ENCODE measurements at regions not wholly inside any gene's neighbourhood (a gene's known extent, or its start where the extent isn't known, plus 50 kb on each side); places are given as distances from the start of the nearest gene placed in this dataset.

DNA sequence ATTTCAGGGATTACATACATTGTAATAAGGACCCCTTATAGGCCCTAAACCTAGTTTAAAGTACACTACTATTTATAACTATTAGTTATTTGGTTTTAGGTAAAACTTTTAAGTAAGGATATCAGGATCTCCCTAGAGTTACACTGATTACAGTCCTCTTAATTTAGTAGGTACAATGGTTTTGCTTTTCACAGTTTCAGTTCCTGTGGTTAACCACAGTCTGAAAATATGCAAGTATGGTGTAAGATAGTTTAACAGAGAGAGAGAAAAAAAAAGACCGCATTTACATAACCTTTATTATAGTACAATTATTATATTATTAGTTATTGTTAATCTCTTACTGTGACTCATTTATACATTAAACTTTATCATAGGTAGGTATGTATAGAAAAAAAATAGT, 725.3 kb upstream of the PTPRD start:
- TF ChIP-seq ZNF274 (IDR thresholded peaks at IDR 0.05; ENCODE audit: low read depth, low read length), result no peak
- TF ChIP-seq SUZ12 (IDR thresholded peaks at IDR 0.05; ENCODE audit: extremely low read depth, insufficient read depth, insufficient read length), result no peak
